Stimulated activated CD4-positive, alpha-beta T cell treated with anti-CD3 and anti-CD28 coated beads, TNF-alpha, amount 100 ng/mL, for 4 hours (primary cell): ENCODE measurements at regions not wholly inside any gene's neighbourhood (a gene's known extent, or its start where the extent isn't known, plus 50 kb on each side); places are given as distances from the start of the nearest gene placed in this dataset.

Experiments
- DNase-seq, 3 experiments: peaks; one replicate each; pipeline ENCODE4 v3.0.0-alpha.2; 2020; ENCODE audit warnings: low read depth in 3 of 3

DNA sequence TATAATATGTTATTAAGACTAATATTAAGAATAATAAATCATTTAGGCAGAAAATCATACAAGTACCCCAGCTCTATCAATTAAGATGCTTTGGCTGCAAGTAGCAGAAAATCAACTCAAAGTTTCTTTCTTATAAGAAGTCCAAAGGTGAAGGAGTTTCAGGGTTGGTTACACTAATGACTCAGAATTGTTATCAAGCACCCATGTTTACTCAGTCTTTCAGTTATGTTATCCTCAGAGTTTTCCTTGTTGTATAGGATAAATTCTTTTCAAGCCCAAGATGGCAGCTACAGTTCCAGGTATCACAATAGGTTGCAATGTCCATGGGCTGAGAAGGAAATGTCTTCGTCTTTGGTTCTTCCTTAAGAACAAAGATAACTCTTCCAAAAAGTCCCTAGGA, 163.6 kb downstream of the TNFSF18 start:
- DNase-seq: no peak

DNA sequence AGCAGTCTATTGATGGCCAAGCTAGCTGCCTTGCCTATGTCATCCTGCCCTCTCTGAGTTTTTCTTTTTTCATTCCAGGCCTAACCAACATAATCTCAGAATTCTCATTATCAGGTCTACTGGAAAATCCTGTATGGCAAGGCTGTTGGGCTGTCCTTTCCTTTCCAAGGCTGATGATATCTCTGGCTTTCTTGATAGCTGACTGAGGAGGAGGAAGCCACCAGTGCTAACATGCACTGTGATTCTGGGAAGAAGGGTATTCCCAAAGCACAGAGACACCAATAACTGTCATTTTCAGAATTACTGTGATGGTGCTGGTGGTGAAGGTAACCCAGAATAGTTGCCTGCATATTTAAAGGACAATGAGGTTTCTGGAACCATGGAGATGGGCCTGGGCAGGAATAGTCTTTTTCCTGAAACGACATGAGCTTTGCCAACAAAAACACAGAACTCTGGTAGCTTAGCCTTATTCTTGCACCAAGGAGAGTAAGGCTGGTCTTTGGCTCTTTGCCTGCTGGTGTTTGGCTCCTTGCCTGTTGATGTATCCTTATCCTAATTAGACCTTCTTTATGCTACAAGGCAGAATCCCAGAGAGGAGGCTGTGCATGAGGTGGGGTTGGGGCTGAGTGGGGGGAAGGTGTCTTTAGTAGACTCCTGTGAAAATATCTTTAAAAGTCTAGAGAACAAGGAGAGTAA, 157.4 kb downstream of the TNFSF18 start:
- DNase-seq: no peak

DNA sequence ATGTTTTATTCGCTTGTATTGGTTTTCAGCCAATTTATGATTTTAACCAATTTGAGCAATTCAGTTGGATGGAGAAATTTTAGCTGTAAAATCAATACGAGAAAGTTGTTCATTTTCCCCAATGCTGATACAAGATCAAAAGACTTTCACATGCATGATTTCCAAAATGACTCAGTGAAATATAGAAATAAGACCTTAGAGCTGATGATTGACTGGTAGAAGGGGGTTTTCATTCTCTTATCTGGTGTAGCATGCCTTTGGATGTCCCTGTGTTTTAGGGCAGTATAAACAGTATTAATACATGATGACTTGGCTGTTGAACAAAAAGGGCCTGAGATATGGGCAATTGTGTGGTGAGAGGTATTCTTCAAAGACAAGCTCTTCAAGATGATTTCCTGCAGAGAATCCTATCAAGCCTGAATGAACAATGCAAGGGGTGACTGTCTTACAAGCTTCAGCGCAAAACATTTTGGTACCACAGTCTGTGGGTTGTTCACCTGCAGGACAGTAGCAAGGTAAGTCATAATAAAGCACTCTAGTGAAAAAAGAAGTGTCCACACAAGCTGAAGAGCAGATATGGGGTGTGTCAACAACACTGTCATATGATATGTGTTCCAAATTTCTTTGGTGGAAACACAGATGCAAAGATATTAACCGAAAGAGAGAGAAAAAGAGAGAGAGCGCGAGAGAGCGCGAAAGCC, 156.2 kb downstream of the TNFSF18 start:
- no peak for DNase-seq

DNA sequence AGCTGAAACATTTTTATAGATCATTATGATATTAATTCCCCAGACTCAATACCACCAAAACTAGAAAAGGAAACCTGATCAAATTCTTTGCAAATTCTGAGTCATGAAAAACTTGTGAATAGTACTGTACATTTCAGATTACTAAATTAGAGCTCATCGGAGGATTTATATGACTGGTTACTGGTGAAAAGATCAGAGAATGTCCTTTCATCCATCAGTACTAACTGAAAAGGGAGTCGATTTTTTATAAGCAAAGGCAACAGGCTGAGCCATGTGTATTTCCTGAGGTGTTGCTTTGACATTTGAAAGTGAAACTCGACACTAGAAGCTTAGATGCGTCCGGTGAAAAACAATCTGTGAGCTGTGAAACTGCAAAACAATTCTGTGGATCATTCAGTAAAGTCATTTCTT, 155.7 kb downstream of the TNFSF18 start:
- no peak for DNase-seq

DNA sequence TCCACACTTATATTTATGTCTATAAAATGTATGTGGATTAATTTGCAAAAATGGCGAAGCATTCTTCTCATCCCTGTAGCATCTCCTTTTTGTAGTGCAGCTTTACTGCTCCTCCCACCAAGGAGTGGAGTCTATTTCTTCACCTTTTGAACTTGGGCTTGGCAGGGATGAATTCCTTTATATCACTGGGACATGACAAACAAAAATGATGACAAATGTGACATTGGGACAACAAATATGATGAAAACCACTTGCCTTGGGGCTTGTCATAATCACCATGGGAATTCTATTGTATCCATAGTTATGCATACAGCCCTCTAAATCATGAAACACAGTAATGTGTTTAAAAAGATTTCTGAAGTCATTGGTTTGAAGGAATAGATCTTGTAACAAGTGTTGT, 155.0 kb downstream of the TNFSF18 start:
- no peak for DNase-seq

DNA sequence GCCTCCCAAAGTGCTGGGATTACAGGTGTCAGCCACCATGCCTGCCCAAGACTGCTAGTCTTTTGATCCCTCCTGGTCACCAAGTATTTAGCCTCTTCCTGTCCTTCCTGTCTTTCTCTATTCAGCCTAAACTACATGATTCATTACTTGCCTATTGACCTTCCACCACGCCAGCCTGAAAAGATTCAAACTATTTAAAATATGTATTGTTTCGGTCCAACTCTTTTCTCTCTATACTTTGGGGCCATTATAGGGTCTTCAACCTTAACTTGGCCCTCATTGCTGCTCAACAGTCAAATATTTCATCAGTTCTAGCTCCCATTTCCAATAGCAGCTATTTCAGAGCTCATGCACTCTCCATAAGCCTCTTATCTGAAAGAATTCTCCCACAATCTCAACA, 153.0 kb downstream of the TNFSF18 start:
- no peak for DNase-seq

DNA sequence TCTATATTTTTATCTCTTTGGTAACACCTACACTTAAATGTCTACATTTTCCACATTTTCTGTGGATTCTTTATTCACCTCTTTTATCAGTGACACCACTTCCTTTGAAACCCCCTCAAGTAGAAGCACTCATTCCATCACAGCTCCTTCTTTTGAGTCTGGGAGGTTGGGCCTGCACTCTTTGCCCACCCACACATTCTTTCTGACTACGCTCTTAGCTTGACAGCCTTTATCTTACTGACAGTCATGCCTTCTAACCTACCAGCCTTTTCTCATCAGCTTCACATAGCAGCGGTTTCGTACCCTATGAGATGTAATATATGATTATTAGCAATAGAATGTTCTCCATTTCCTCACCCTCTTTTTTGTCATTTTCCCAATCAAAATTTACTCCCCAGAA, 151.9 kb downstream of the TNFSF18 start:
- no peak for DNase-seq

DNA sequence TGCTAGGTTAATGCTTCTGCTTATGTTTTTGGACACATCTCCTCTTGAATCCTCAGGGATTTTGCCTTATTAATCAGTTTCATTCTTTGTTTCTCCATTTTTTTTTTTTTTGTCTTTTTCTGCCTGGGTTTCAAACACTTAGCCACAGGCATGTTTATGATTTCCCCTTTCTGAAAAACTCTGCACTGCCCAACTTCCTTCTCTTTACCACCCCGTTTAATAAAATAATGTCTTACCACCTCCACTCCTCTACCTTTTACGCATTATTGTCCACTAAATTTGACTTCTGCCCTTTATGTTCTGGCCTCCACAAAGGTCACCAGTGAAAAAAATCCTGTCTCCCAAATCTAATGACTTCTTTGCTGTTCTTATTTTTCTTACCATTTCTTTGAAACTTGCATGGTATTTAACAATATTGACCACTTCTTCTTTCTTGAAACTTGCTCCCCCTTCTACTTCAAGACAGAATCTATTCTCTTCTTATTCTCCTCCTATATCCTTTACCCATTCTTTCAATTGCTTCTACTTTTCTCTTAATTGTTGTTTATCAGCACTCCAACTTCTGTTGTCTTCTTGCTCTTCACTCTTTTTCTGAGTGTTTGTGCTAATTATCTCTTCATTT, 150.3 kb downstream of the TNFSF18 start:
- no peak for DNase-seq

DNA sequence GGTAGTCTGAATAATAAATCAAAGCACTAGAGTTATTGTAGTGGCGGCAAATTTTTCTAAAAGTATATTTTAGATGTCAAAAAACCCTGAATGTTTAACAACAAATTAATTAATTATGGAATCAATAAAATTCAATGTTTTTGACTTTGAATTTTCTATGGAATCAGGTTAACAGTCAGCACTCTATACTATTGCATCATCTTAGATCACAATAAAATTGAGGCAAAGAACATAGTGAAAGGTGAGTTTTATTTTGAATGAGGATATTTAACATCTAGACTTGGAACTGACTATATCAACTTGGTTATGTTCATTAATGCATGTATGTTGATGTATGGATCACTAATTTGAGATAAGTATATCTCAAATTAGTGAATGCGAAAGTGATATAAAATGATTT, 148.5 kb downstream of the TNFSF18 start:
- no peak for DNase-seq

DNA sequence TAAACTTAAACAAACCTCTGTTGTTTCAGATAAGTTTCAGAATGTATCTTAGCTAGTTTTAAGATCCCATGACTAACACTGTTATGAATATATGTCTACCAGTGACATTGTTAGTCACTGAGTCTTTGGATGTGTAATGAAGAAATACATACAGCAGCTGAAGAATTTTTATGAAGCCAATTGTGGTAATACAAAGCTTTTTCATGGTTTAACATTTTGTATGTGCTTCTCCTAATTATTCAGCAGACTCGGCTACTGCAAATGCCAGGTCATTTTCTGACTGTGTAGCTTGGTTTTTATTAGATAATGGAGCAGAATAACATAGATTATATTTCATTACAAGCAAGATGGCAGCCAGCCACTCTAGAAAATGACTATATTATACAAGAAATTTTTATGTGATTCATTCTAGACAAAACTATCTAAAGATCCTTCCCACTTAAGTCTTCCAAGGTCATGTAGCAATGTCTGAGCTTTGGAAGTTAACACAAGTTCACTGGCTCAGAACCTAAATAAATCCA, 147.8 kb downstream of the TNFSF18 start:
- no peak for DNase-seq

DNA sequence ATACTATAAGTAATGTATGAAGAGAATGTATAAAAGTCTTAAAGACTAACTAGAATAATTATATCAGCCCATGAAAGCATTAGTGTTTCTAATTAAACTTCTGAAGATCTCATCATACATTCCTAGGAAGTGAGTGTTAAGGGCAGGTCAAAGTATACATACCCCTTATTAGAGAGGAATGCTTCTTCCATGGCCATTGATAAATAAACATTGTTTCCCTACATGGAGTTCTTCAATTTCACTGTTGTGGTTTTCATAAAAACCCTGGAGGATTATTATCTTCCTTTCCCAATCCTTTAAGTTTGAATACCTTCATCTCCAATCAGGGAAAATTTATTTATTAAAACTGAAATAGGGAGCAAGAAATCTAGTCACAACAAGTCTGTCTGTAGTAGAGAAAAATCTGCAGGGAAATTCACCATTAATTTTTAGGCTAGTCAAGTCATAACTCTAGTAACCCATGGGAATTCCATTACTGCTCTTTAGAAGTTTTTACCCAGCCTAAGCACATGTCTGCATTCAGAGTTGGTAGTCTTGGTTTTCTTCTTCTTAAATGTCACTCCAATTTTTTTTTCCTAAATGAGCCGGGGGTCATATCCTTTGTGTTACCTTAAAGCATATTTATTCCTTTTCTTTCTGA, 147.0 kb downstream of the TNFSF18 start:
- no peak for DNase-seq

DNA sequence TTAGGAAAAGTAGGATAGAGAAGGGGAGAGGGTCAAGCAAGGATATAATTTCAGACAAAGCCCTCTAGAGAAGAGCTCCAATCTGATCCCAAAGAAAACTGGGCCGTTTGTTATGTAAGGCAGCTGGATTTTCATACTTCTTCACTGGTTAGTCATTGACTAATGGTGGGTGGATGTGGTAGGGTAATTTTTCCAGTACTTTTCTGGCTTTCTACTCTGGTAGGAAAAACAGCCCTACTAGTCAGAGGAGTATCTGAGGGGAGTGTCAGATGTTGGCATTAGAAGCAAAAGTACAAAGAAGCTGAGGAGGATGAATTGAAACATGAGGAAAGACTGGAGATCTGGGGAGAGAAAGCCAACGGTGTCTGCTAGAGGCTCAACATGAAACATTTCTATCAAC, 145.3 kb downstream of the TNFSF18 start:
- DNase-seq: no peak

DNA sequence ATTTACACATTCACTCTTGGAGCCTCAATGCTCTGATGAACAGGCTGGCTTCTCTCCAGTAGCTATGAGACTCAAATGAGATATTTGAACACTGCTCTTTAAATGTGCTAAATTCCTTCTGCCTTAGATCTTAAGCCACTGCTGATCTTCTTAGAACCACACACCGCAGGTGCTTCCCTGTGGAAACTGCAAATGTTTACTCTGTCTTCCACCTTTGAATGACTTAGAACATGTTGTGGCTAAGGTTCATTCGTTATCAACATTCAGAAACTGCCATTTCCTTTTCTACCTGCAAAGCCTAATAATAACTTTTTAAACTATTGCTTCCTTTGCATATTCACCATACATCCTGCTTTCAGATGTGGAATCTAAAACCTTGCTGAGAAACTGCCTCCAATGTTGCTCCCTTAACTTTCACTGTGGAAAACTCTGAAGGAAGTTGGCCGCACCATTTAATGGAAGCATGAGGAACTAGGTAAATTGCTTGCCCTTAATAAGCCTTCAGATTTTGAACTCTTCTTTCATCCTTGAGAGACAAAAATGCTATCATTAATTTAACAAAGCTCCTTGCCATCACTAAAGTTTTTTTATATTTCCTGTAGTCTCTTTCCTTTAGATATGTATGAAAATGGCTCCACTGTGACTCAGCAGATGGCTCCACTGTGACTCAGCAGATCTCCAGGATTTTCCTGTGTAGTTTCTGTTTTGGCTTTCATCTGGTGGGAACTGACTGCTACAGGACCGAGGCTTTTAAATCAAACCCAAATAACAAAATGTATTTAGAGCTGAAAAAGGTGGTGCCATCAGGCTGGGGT, 143.8 kb downstream of the TNFSF18 start:
- peak in 2 of 3 experiments; percentile 5 to 12 for DNase-seq

DNA sequence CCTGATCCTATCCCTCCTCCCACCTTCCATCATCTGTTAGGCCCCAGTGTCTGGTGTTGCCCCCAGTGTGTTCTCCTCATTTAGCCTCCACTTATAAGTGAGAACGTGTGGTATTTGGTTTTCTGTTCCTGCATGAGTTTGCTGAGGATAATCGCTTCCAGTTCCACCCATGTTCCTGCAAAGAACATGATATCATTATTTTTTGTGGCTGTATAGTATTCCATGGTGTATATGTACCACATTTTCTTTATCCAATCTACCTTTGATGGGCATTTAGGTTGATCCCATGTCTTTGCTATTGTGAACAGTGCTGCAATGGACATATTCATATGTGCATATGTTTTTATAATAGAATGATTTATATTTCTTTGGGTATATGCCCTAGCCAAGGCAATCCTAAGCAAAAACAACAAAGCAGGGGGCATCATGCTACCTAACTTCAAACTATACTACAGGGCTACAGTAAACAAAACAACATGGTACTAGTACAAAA, 142.9 kb downstream of the TNFSF18 start:
- no peak for DNase-seq

DNA sequence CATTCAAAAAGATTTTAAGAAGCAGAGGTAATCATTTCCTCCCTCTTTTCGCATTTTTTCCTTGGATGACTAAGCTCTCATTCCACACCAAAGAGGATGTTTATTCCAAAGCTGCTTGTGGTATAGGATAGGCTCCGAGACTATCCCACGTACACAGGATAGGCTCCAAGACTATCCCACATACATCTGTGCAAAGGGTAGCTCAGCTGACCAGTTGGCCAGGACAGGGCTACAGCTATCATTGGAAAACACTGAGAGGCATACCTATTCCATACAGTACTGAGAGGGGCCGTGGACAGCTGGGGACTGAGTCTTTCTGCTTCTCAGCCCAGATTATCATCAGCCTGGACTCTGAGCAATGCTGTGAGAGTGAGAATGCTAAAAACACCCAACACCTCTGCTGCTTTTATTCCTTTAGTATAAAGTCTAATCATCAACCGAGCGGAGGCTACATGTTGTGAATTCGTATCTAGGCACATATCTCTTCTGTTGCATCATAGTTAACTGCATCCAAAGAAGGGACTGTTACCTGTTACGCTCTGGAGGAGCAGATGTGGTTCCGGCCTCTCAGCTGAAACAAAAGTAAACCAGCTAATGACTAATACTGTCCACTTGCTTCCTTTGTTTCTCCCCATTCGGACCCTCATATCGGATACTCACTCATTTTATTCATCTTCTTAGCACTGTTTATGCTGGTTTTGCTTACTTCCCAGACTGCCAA, 141.0 kb downstream of the TNFSF18 start:
- no peak for DNase-seq

DNA sequence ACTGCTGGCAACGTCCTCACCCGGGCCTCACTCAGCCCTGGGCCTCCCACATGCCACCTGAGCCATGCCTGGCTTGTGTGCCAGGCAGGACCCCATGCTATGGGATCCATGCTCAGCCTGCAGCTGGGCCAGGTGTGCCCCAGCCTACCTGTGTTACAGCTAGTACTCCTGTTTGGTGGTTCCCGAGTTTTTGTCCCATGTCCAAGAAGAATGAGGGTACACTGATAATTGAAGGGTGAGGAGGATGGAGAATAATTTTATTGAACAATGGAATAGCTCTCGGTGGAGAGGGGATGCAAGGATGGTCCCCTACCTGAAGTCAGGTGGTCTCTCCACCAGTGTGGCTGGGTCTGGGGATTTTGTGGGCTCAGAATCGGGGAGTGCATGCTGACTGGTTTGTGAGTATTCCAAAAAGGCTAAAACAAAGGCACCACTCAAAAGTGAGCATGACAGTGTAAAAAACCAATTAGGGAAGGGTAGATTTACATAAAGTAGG, 137.9 kb downstream of the TNFSF18 start:
- no peak for DNase-seq

DNA sequence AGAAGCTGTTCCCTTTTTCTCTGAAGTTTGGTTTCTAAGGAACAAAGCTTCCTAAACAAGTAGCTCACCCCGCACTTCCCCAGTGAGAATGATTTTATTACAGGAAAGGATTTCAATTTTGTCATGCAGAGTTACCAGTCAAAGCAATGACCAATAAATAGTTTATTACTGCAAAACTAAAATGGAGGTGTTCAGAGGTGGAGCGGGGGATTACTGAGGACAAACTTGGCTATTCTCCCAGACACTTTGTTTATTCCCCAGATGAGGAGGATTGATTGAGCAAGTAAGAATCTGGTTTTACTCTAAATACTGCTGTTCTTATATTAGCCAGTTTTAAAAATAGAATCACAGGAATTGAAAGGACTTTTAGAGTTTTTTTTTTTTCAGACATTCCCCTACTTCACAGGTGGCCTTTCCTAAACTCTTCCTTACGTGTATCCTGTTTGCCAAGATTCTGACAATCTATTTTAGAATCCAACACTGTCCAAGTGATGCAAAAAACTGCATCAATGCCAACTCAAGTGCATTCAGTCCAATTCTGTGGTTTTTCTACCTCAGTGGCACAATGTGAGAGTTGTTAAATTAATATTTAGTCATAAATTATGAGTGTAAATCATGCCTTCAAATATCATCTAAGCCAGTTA, 136.1 kb downstream of the TNFSF18 start:
- no peak for DNase-seq

DNA sequence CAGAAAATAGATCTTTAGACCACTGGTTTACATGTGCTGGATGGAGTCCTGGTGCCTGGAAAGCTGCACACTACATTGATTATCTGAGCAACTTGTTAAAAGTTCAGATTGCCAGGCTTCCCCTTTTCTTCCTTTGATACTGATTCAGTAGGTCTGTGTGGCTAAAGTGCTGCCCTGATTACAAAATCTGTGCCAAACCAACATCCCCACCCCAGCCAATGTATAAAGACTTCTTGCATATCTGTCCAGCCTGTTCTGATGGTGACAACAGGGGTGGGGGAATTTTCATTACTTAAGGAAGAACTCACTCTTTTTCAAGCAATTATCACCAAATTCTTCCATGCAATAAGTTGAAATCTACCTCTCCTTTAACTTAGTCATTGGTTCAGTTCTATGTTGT, 135.5 kb downstream of the TNFSF18 start:
- DNase-seq: no peak

DNA sequence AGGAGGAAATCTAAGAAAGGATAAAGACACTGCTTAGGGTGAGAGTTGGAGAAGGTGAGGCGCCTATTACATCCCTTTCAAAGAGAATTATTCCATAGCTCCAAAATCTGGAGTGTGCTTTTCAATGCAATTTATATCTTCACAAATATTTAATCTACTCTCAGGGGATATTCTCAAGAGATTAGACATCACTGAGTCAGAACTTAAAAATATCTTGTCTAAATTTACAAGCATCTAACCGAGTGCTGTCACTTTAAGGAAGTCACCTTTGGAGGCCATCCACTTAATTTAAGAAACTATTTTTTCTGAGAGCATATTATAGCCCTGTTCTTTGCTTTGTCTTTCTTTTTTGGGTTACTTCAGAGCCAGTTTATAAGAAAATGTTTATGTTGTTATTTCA, 134.6 kb downstream of the TNFSF18 start:
- no peak for DNase-seq

DNA sequence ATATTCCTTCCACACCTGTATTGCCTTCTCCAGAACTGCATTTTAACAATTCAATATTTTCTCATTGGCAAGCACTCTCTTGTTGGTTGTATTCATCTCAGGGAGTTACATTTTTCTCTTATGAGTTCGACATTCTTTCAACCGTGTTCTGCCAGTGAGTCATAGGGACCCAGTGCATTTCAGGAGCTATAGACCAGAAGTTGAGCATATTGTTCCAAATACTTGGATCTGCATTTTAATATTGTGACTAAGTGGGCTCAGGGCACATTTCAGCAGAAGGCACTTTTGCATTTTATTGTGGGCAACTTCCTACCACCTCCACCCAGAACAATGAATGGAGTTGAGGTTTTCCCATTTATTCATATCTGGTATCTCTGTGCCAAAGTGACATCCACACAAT, 132.8 kb downstream of the TNFSF18 start:
- DNase-seq: no peak
